MM.1S (cell line): ENCODE measurements at regions not wholly inside any gene's neighbourhood (a gene's known extent, or its start where the extent isn't known, plus 50 kb on each side); places are given as distances from the start of the nearest gene placed in this dataset.

Experiments used
- DNase-seq: peaks from one replicate; pipeline ENCODE4 v3.0.0-alpha.2; 2015
- H2AFZ ChIP-seq: fragments of 300-600 bp; sonication (generic); 2 replicates; pipeline ENCODE4 v1.6.0; 2016; ENCODE audit warnings: antibody characterized with exemption, low read length
- H3F3A ChIP-seq: fragments of 300-600 bp; sonication (generic); 2 replicates; pipeline ENCODE4 v1.6.1; 2016; ENCODE audit warnings: mild to moderate bottlenecking, antibody characterized with exemption, low read length, moderate library complexity, mixed read lengths; ENCODE audit not compliant: insufficient read depth
- H3K27ac ChIP-seq: fragments of 300-600 bp; sonication (generic); 2 replicates; pipeline ENCODE4 v1.5.1; 2016; ENCODE audit warnings: mild to moderate bottlenecking, low read length
- H3K27me3 ChIP-seq: fragments of 300-600 bp; sonication (generic); replicated peaks from 2 replicates; pipeline ENCODE4 v1.6.0; 2016; ENCODE audit warnings: low read length; ENCODE audit not compliant: insufficient read depth
- H3K36me3 ChIP-seq: fragments of 300-600 bp; sonication (generic); replicated peaks from 2 replicates; pipeline ENCODE4 v1.6.1; 2016; ENCODE audit warnings: mild to moderate bottlenecking, low read length, mixed read lengths; ENCODE audit not compliant: insufficient read depth
- H3K4me1 ChIP-seq: fragments of 300-600 bp; sonication (generic); 2 replicates; pipeline ENCODE4 v1.6.1; 2016; ENCODE audit warnings: low read length, mixed read lengths
- H3K4me2 ChIP-seq: fragments of 300-600 bp; sonication (generic); 2 replicates; pipeline ENCODE4 v1.6.0; 2016; ENCODE audit warnings: low read depth, low read length
- H3K4me3 ChIP-seq: fragments of 300-600 bp; sonication (generic); 2 replicates; pipeline ENCODE4 v1.5.1; 2016; ENCODE audit warnings: low read length, mixed read lengths
- H3K79me2 ChIP-seq: fragments of 300-600 bp; sonication (generic); 2 replicates; pipeline ENCODE4 v1.6.1; 2016; ENCODE audit warnings: mixed run types, low read length, mixed read lengths
- H3K9ac ChIP-seq: fragments of 300-600 bp; sonication (generic); 2 replicates; pipeline ENCODE4 v1.6.1; 2016; ENCODE audit warnings: low read length, mixed read lengths
- H3K9me2 ChIP-seq: fragments of 300-600 bp; sonication (generic); replicated peaks from 2 replicates; pipeline ENCODE4 v1.6.1; 2016; ENCODE audit warnings: mild to moderate bottlenecking, low read length, mixed read lengths; ENCODE audit not compliant: insufficient read depth
- H3K9me3 ChIP-seq: fragments of 300-600 bp; sonication (generic); replicated peaks from 2 replicates; pipeline ENCODE4 v1.6.1; 2016; ENCODE audit warnings: mild to moderate bottlenecking, low read length, mixed read lengths; ENCODE audit not compliant: insufficient read depth
- H4K20me1 ChIP-seq: fragments of 300-600 bp; sonication (generic); 2 replicates; pipeline ENCODE4 v1.6.1; 2016; ENCODE audit warnings: mild to moderate bottlenecking, low read length, moderate library complexity, mixed read lengths; ENCODE audit not compliant: insufficient read depth
- CTCF ChIP-seq: fragments of 300-600 bp; sonication (generic); IDR thresholded peaks from 2 replicates; pipeline ENCODE4 v1.5.1; 2016; ENCODE audit warnings: antibody characterized with exemption, low read length, mixed read lengths
- EZH2 ChIP-seq: fragments of 300-600 bp; sonication (generic); optimal IDR thresholded peaks from 2 replicates; pipeline ENCODE3; 2017; ENCODE audit warnings: low read depth, mild to moderate bottlenecking, antibody characterized with exemption, low read length, mixed read lengths
- EZH2phosphoT487 ChIP-seq: fragments of 300-600 bp; sonication (generic); IDR thresholded peaks from 2 replicates; pipeline ENCODE4 v1.6.1; 2018; ENCODE audit warnings: antibody characterized with exemption, low read length

GRCh38 chr2:47641366-47641765 is 70.6 kb upstream of the KCNK12 start:
- no peaks in the 10 kb centered on the region for H3K79me2 ChIP-seq
- no peak for DNase-seq
- no peaks in the 10 kb centered on the region for H3F3A ChIP-seq
- no peaks in the 10 kb centered on the region for H3K27me3 ChIP-seq
- H3K9me2 ChIP-seq: no peaks in the 10 kb centered on the region
- no peaks in the 10 kb centered on the region for H4K20me1 ChIP-seq
- no peaks in the 10 kb centered on the region for H3K4me1 ChIP-seq
- no peak overlapping the region for H3K9ac ChIP-seq
- no peak overlapping the region for H3K4me2 ChIP-seq
- no peak overlapping the region for H2AFZ ChIP-seq
- H3K9me3 ChIP-seq: no peaks in the 10 kb centered on the region
- H3K27ac ChIP-seq: no peak overlapping the region
- TF ChIP-seq EZH2 (no peak), CTCF (no peak), EZH2phosphoT487 (no peak)
- H3K4me3 ChIP-seq: no peak overlapping the region
- no peaks in the 10 kb centered on the region for H3K36me3 ChIP-seq

GRCh38 chr2:47640356-47640755 is 69.6 kb upstream of the KCNK12 start:
- TF ChIP-seq CTCF (no peak), EZH2 (no peak), EZH2phosphoT487 (no peak)
- Histone ChIP-seq H3K9me2 (no peaks in the 10 kb centered on the region), H3K27ac (no peak overlapping the region), H3K4me2 (no peak overlapping the region), H3K4me3 (no peak overlapping the region), H3F3A (no peaks in the 10 kb centered on the region), H3K79me2 (no peaks in the 10 kb centered on the region), H3K27me3 (no peaks in the 10 kb centered on the region), H3K9ac (no peak overlapping the region), H3K36me3 (no peaks in the 10 kb centered on the region), H3K9me3 (no peaks in the 10 kb centered on the region), H4K20me1 (no peaks in the 10 kb centered on the region), H3K4me1 (no peaks in the 10 kb centered on the region), H2AFZ (no peak overlapping the region)
- DNase-seq: no peak

DNA sequence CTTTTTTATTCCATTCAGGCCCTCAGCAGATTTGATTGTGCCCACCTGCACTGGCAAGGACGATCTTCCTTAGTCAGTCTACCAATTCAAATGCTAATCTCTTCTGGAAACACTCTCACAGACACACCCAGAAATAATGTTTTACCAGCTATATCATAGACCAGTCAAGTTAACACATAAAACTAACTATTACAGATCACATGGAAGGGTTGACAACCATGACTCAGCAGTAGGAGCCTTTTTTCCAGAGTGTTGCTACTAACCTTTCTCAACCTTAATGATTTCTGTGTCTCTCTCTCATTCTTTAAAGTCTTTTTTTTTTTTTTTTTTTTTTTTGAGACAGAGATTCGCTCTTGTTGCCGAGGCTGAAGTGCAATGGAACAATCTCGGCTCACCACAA is 68.7 kb upstream of the KCNK12 start:
- no peaks in the 10 kb centered on the region for H3F3A ChIP-seq
- no peak overlapping the region for H3K9ac ChIP-seq
- H2AFZ ChIP-seq: no peak overlapping the region
- H3K27ac ChIP-seq: no peak overlapping the region
- H3K4me2 ChIP-seq: no peak overlapping the region
- no peaks in the 10 kb centered on the region for H4K20me1 ChIP-seq
- H3K4me1 ChIP-seq: no peaks in the 10 kb centered on the region
- H3K9me2 ChIP-seq: no peaks in the 10 kb centered on the region
- no peaks in the 10 kb centered on the region for H3K9me3 ChIP-seq
- no peak for DNase-seq
- no peaks in the 10 kb centered on the region for H3K27me3 ChIP-seq
- TF ChIP-seq CTCF: no peak
- no peak for TF ChIP-seq EZH2
- no peak for TF ChIP-seq EZH2phosphoT487
- H3K4me3 ChIP-seq: no peak overlapping the region
- H3K79me2 ChIP-seq: no peaks in the 10 kb centered on the region
- no peaks in the 10 kb centered on the region for H3K36me3 ChIP-seq
